Hepatocyte (in vitro differentiated cells): ENCODE measurements at regions not wholly inside any gene's neighbourhood (a gene's known extent, or its start where the extent isn't known, plus 50 kb on each side); places are given as distances from the start of the nearest gene placed in this dataset.

ENCODE experiments used
- DNase-seq: peaks from one replicate; pipeline ENCODE4 v3.0.0-alpha.2; 2016; ENCODE audit warnings: low spot score
- H2AFZ ChIP-seq: fragments of 200-600 bp; sonication (generic); 2 replicates; pipeline ENCODE4 v1.6.0; 2016; ENCODE audit warnings: antibody characterized with exemption, mild to moderate bottlenecking
- H3K27ac ChIP-seq: fragments of 200-600 bp; sonication (generic); 2 replicates; pipeline ENCODE4 v1.5.1; 2016; ENCODE audit warnings: mild to moderate bottlenecking
- H3K27me3 ChIP-seq: fragments of 200-600 bp; sonication (generic); 2 replicates; pipeline ENCODE4 v1.6.1; 2016
- H3K36me3 ChIP-seq: fragments of 200-600 bp; sonication (generic); replicated peaks from 2 replicates; pipeline ENCODE4 v1.5.1; 2016; ENCODE audit warnings: low read depth; ENCODE audit not compliant: insufficient read depth
- H3K4me1 ChIP-seq: fragments of 200-600 bp; sonication (generic); 2 replicates; pipeline ENCODE4 v1.5.1; 2016; ENCODE audit warnings: mild to moderate bottlenecking, moderate library complexity; ENCODE audit not compliant: insufficient read depth
- H3K4me2 ChIP-seq: fragments of 200-600 bp; sonication (generic); 2 replicates; pipeline ENCODE4 v1.6.0; 2016
- H3K4me3 ChIP-seq: fragments of 200-600 bp; sonication (generic); 2 replicates; pipeline ENCODE4 v1.5.1; 2016; ENCODE audit warnings: mild to moderate bottlenecking
- H3K79me2 ChIP-seq: fragments of 200-600 bp; sonication (generic); 2 replicates; pipeline ENCODE4 v1.6.0; 2017; ENCODE audit warnings: mild to moderate bottlenecking
- H3K9me2 ChIP-seq: fragments of 200-600 bp; sonication (generic); replicated peaks from 2 replicates; pipeline ENCODE4 v1.6.0; 2017; ENCODE audit warnings: mild to moderate bottlenecking; ENCODE audit not compliant: insufficient read depth
- H3K9me3 ChIP-seq: fragments of 200-600 bp; sonication (generic); 2 replicates; pipeline ENCODE4 v1.5.1; 2016; ENCODE audit warnings: low read depth, mild to moderate bottlenecking
- H4K20me1 ChIP-seq: fragments of 200-600 bp; sonication (generic); 2 replicates; pipeline ENCODE4 v1.6.0; 2016; ENCODE audit warnings: mild to moderate bottlenecking; ENCODE audit not compliant: insufficient read depth, poor library complexity, severe bottlenecking
- EZH2 ChIP-seq: fragments of 200-600 bp; sonication (generic); IDR thresholded peaks from 2 replicates; pipeline ENCODE4 v1.6.1; 2016; ENCODE audit warnings: antibody characterized with exemption, mild to moderate bottlenecking, borderline replicate concordance
- EZH2phosphoT487 ChIP-seq: fragments of 200-600 bp; sonication (generic); IDR thresholded peaks from one replicate; pipeline ENCODE4 v1.6.1; 2018; ENCODE audit warnings: antibody characterized with exemption, mild to moderate bottlenecking, low read depth, moderate library complexity; ENCODE audit not compliant: unreplicated experiment, severe bottlenecking
- WGBS: methylation state at CpG from one replicate; pipeline ENCODE4 v1.1.6; 2016; ENCODE audit warnings: low lambda C conversion rate; ENCODE audit errors: missing lambda C conversion rate; 5-methylcytosine and 5-hydroxymethylcytosine counted together
- TF ChIP-seq, protein P1 (sequence below): fragments of 200-600 bp; sonication (generic); IDR thresholded peaks from 2 replicates; pipeline ENCODE4 v1.5.1; 2016; ENCODE audit warnings: antibody characterized with exemption, mild to moderate bottlenecking; ENCODE audit not compliant: poor library complexity

DNA sequence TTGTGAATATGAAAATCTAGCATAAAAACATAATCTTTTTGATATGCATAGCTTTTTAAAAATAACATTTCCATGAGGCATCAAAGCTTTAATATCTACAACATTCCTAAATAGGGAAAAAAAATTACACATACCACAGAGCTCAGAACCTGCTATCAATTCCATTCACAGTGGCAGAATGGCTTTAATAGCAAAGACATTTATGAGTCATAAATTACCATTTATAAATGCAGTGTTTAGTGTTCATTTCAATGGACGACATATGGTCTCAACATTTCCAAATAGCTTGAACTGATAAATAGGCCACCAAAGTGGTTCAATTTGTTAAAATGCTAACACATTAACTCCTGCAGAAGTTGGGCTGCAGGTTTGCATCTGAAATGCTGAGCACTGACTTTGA, 600.6 kb upstream of the SETBP1 start:
- H3K4me3 ChIP-seq = no peak overlapping the region
- H4K20me1 ChIP-seq = no peaks in the 10 kb centered on the region
- no peak for DNase-seq
- H3K36me3 ChIP-seq = no peaks in the 10 kb centered on the region
- H3K9me3 ChIP-seq = no peaks in the 10 kb centered on the region
- H3K79me2 ChIP-seq = no peaks in the 10 kb centered on the region
- no peaks in the 10 kb centered on the region for H3K9me2 ChIP-seq
- TF ChIP-seq EZH2phosphoT487 (no peak), EZH2 (no peak)
- TF ChIP-seq, protein P1, sequence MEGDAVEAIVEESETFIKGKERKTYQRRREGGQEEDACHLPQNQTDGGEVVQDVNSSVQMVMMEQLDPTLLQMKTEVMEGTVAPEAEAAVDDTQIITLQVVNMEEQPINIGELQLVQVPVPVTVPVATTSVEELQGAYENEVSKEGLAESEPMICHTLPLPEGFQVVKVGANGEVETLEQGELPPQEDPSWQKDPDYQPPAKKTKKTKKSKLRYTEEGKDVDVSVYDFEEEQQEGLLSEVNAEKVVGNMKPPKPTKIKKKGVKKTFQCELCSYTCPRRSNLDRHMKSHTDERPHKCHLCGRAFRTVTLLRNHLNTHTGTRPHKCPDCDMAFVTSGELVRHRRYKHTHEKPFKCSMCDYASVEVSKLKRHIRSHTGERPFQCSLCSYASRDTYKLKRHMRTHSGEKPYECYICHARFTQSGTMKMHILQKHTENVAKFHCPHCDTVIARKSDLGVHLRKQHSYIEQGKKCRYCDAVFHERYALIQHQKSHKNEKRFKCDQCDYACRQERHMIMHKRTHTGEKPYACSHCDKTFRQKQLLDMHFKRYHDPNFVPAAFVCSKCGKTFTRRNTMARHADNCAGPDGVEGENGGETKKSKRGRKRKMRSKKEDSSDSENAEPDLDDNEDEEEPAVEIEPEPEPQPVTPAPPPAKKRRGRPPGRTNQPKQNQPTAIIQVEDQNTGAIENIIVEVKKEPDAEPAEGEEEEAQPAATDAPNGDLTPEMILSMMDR = no peak
- H3K4me1 ChIP-seq = peaks cover 9% of the 10 kb centered on the region
- H3K27ac ChIP-seq = peak overlapping the region; percentile 25
- H2AFZ ChIP-seq = no peak overlapping the region
- no peaks in the 10 kb centered on the region for H3K27me3 ChIP-seq
- H3K4me2 ChIP-seq = no peak overlapping the region
- WGBS = 39% methylated on average over 1 of the region's 1 CpG

DNA sequence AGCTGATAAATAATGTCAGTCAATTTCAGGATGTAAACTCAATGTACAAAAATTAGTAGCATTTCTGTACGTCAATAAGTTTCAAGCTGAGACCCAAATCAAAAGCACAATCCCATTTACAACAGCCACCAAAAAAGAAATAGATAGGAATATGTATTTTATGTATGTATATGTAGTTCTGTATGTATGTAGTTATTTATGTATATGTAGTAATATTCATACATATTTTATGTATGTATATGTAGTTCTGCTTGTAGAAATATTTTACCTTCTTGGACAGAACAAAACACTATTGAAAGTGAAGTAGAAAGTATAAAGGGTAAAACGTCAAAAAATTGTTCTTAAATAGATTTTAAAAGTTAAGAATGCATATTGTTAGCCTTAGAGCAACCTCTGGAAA, 591.0 kb upstream of the SETBP1 start:
- H4K20me1 ChIP-seq = no peaks in the 10 kb centered on the region
- 87% methylated on average over 2 of the region's 2 CpGs for WGBS
- H3K9me3 ChIP-seq = no peaks in the 10 kb centered on the region
- no peaks in the 10 kb centered on the region for H3K4me1 ChIP-seq
- no peaks in the 10 kb centered on the region for H3K79me2 ChIP-seq
- no peaks in the 10 kb centered on the region for H3K9me2 ChIP-seq
- no peak overlapping the region for H3K27ac ChIP-seq
- no peak for DNase-seq
- TF ChIP-seq EZH2phosphoT487 (no peak), EZH2 (no peak)
- TF ChIP-seq, protein P1 = no peak
- H3K4me2 ChIP-seq = no peak overlapping the region
- no peak overlapping the region for H2AFZ ChIP-seq
- no peaks in the 10 kb centered on the region for H3K36me3 ChIP-seq
- no peak overlapping the region for H3K4me3 ChIP-seq
- H3K27me3 ChIP-seq = no peaks in the 10 kb centered on the region

DNA sequence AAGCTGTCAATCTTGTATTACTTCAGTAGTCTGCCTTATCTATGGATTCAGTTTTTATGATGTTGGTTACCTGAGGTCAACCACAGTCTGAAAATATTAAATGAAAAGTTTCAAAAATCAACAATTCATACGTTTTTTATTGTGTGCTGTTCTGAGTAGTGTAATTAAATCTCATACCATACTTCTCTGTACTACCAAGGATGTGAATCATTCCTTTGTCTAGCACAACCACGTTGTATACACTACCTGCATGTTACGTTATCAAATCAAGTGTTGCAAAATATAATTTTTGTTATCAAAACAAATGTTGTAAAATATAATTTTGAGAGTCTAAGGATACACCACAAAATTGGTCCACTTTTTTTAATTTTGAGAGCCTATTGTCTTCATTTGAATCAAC, 590.2 kb upstream of the SETBP1 start:
- Histone ChIP-seq H4K20me1 (no peaks in the 10 kb centered on the region), H3K27ac (no peak overlapping the region), H3K9me2 (no peaks in the 10 kb centered on the region), H3K27me3 (no peaks in the 10 kb centered on the region), H3K36me3 (no peaks in the 10 kb centered on the region), H3K4me2 (no peak overlapping the region), H2AFZ (no peak overlapping the region), H3K79me2 (no peaks in the 10 kb centered on the region), H3K4me1 (no peaks in the 10 kb centered on the region), H3K9me3 (no peaks in the 10 kb centered on the region), H3K4me3 (no peak overlapping the region)
- no peak for DNase-seq
- TF ChIP-seq EZH2phosphoT487 = no peak
- TF ChIP-seq, protein P1 = no peak
- no peak for TF ChIP-seq EZH2
- WGBS = 72% methylated on average over 3 of the region's 3 CpGs

DNA sequence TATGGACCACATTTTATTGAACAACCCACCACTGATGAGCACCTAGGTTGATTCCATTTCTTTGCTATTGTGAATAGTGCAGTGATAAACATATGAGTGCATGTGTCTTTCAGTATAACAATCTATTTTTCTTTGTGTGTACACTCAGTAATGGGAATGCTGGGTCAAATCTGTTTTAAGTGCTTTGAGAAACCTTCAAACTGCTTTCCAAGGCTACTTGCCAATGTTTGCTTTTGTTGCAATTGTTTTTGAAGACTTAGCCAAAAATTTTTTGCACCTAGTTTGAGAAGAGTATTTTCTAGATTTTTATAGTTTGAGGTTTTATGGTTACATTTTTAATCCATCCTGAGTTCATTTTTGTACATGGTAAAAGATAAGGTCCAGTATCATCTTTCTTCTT, 587.4 kb upstream of the SETBP1 start:
- TF ChIP-seq EZH2phosphoT487 (no peak), EZH2 (no peak)
- TF ChIP-seq, protein P1 = no peak
- no peak overlapping the region for H3K27ac ChIP-seq

More for the DNA sequence above, 587.4 kb upstream of the SETBP1 start:
- no peaks in the 10 kb centered on the region for H3K36me3 ChIP-seq
- H3K27me3 ChIP-seq = no peaks in the 10 kb centered on the region
- H3K9me2 ChIP-seq = no peaks in the 10 kb centered on the region
- no peak overlapping the region for H2AFZ ChIP-seq
- H3K79me2 ChIP-seq = no peaks in the 10 kb centered on the region
- no peaks in the 10 kb centered on the region for H3K9me3 ChIP-seq
- no peak for DNase-seq
- no peaks in the 10 kb centered on the region for H3K4me1 ChIP-seq
- H3K4me2 ChIP-seq = no peak overlapping the region
- no peak overlapping the region for H3K4me3 ChIP-seq
- no peaks in the 10 kb centered on the region for H4K20me1 ChIP-seq
